GM19455 (cell line): ENCODE measurements at regions not wholly inside any gene's neighbourhood (a gene's known extent, or its start where the extent isn't known, plus 50 kb on each side); places are given as distances from the start of the nearest gene placed in this dataset.
"Not testable (repeated sequence)": the region's sequence is repeated elsewhere in the genome, so short reads cannot be mapped to it uniquely, and the experiment has no call there.

Experiments used
- ATAC-seq: cut with Tn5 transposase; IDR thresholded peaks from one replicate; pipeline ENCODE4 v1.9.1; 2021; ENCODE audit not compliant: unreplicated experiment

- ATAC-seq, result no peak
Observed at GRCh38 chr4:117893207-117893606, 141.1 kb upstream of the NDST3 start.

- no peak for ATAC-seq
Observed at GRCh38 chr4:117898496-117898895, 135.8 kb upstream of the NDST3 start.

GRCh38 chr4:117900832-117901231 lies 133.5 kb upstream of the NDST3 start:
- ATAC-seq, result no peak

- no peak for ATAC-seq
Observed at GRCh38 chr4:117907646-117908045, 126.6 kb upstream of the NDST3 start.

DNA sequence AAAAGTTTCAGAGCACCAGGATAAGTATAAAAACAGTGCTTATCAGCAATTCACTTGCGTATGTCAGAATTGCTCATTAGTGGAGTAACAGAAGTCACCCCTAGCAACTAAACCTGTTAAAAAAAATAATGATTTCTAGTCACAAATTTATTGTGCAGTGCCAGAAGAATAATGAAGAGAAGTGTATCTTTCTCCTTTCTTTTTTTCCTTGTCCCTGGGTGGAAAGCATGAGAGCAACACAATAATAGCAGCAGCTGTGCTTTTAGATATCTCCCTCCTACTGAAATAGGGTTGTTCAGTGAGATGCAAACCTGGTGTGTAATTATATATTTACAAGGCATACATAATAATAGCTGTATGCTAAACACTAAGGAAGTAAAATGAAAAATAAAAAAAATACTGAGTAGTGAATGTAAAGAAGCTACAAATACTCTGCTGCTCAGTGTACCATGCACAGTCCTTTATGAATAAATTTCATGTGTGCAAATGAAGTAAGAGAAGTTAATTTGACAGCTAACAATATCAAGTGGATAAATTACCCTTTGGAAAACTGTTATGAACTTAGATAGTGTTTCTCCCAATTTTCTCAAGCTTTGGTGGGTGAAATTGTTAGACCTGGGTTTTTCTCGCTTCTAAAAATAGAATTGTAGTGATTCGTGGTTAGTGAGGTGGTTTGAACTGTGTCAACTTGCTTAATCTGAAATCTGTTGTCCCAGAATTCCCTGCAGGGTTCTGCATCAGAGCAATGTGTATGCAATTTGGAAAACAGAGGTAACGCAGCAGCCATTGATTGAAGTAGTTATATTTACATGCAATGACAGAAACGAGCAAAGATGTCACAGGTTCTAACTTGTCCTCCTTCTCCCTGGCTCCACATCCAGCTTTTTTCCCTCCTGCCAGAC lies 125.7 kb upstream of the NDST3 start:
- ATAC-seq, result no peak

DNA sequence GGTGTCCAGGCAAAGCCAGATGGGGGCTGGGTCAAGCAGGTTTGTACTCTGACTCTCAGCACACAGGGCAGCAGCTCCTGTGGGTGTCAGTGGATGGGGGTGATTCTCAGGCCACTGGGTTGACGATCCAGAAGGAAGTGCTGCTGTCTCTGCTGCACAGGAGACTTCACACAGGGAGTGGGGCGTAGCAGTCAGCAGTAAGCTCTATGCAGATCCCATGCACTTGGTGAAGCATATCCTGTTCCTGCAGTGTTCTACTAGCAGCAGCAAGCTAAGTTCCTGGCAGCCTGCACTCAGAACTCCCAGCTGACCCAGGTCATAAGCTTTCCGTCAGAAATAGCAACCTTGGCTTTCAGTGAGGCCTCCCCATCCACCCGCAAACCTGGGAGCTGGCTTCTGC lies 117.6 kb upstream of the NDST3 start:
- no peak for ATAC-seq

DNA sequence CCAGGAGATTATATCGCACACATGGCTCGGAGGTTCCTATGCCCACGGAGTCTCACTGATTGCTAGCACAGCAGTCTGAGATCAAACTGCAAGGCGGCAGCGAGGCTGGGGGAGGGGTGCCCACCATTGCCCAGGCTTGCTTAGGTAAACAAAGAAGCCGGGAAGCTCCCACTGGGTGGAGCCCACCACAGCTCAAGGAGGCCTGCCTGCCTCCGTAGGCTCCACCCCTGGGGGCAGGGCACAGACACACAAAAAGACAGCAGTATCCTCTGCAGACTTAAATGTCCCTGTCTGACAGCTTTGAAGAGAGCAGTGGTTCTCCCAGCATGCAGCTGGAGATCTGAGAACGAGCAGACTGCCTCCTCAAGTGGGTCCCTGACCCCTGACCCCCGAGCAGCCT lies 112.0 kb upstream of the NDST3 start:
- ATAC-seq, result not testable (repeated sequence)

DNA sequence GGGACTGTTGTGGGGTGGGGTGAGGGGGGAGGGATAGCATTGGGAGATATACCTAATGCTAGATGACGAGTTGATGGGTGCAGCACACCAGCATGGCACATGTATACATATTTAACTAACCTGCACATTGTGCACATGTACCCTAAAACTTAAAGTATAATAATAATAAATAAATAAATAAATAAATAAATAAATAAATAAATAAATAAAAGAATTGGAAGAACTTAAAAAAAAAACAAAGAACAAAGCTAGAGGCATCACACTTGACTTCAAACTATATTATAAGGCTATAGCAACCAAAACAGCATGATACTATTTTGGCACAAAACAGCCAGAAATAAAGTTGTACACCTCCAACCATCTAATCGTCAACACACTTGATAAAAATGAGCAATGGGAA lies 106.5 kb upstream of the NDST3 start:
- not testable (repeated sequence) for ATAC-seq

DNA sequence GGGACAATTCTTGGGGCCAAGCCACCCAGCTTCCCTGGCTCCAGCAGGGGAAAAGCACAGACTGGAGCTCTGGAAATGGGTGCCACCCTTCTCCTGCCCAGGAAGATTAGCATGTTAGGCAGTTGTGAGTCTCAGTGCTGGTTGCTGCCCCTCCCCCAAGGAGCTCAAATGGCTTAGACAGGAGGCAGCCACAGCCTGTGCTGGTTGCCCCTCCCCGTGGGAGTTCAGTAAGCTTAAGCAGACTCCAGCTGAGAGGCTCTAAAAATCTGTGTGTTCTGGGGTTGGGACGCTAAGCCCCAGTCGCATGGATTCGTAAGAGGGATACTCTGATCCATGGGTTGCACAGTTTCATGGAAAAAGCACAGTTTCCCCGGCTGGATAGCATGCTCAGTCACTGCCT lies 92.7 kb upstream of the NDST3 start:
- ATAC-seq, result no peak

- no peak for ATAC-seq
Observed at GRCh38 chr4:117949621-117950020, 84.7 kb upstream of the NDST3 start.

GRCh38 chr4:117957571-117957970 lies 76.7 kb upstream of the NDST3 start:
- ATAC-seq, result no peak

- no peak for ATAC-seq
Observed at GRCh38 chr4:117965622-117966021, 68.7 kb upstream of the NDST3 start.

- ATAC-seq, result no peak
Observed at GRCh38 chr4:117968606-117969005, 65.7 kb upstream of the NDST3 start.

DNA sequence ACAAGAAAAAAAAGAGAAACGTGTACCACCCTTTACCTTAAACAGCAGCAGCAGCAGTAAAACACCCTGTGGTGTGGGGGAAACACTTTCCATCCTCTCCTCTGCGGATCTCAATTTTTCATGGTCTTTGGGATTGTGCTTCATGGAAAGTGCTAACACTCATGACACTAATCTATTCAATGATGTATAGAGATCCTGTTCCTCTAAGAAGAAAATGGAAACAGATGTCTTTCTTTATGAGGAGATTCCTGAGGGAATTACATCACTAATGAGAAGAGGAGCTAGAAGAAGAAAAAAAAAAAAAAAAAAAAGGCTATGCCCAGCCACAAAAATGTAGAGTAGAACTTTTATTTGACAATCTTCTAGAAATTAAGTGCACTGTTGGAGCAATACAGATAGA lies 62.9 kb upstream of the NDST3 start:
- ATAC-seq, result no peak

DNA sequence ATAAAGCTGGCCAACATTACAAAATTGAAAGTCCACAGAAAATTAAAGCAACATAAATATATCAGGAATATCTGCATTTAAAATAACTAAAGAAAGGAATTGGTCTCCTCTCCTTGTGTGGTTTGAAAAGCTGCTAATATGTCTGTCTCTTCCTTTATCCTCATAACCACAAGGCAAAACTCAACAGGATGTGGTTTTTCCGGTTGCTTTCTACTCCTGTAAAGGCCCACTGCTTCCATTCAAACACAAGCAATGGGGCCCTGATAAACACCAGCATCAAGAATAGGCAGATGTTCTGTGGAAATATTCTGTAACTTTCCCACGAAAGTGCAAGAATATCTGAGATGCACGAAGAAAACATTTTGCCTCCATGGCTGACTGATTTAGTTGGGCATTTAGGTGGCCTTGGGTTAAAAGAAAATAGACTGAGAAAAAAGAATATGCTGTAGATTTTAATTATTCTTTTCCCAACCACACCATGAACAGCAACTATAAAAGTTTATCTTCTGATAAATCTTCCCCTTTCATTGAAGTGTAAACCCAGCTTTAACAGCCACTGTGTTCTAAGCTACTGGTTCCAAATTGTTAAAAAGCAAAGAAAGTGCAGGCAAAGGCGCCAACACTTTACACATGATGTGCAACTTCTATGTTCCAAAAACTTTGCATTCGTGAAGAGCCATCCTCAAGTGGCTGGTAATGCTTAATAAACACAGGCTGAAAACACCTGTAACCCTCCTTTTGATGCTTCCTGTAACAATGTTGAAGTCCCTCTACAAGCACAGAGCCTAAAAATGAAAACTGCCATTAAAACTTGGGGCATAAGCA lies 50.5 kb upstream of the NDST3 start:
- no peak for ATAC-seq

GRCh38 chr4:117984366-117984680 lies 50.0 kb upstream of the NDST3 start:
- no peak for ATAC-seq
